ENCODE measurements at regions not wholly inside any gene's neighbourhood (a gene's known extent, or its start where the extent isn't known, plus 50 kb on each side); places are given as distances from the start of the nearest gene placed in this dataset.
"Not testable (repeated sequence)": the region's sequence is repeated elsewhere in the genome, so short reads cannot be mapped to it uniquely, and the experiment has no call there.

DNA sequence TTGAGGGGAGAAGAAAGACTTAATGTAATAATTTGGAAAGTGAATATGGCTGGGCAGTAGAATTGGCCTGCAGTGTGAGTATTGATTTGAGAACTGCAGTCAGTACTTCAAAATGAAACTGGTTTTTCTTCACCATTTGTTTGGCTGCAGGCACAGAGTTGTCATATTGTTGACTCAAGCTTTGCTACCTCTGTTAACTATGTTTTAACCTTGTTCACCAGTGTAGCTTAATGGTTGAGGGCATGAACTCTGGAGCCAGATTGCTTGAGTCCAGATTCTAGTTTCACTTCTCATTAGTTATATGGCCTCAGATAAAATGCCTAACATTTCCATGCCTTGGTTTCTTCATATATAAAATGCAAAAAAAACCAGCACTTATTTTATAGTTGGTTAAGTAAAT is 64.1 kb downstream of the CFAP44 start:
- no peak for DNase-seq

DNA sequence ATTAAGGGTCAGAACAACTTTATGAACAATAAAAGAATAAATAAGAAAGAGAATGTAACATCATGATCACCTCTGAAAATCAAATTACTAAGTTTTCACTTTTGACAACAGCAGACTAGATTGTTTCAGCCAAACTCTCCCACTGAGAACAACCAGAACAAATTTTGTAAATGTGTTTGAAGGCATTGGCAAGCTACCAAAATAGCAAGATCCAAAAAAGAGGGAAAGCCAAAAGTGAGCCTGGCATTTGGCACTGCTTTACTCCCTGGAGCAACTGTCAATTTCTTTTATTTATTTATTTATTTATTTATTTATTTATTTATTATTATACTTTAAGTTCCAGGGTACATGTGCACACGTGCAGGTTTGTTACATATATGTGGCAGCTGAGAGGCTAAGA is 67.2 kb downstream of the CFAP44 start:
- DNase-seq, result no peak

DNA sequence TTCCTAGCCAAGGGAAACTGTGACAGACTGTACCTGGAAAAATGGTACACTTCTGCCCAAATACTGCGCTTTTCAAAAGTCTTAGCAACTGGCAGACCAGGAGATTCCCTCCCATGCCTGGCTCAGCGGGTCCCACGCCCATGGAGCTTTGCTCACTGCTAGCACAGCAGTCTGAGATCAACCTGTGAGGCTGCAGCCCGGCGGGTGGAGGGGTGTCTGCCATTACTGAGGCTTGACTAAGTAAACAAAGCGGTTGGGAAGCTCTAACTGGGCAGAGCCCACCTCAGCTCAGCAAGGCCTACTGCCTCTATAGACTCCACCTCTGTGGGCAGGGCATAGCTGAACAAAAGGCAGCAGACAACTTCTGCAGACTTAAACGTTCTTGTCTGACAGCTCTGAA is 74.5 kb downstream of the CFAP44 start:
- DNase-seq, result not testable (repeated sequence)

DNA sequence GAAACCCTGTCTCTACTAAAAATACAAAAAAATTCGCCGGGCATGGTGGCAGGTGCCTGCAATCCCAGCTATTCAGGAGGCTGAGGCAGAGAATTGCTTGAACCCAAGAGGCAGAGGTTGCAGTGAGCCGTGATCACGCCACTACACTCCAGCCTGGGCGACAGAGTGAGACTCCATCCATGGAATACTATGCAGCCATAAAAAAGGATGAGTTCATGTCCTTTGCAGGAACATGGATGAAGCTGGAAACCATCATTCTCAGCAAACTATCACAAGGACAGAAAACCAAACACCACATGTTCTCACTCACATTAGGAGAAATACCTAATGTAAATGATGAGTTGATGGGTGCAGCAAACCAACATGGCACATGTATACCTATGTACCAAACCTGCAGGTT is 86.0 kb downstream of the CFAP44 start:
- not testable (repeated sequence) for DNase-seq

DNA sequence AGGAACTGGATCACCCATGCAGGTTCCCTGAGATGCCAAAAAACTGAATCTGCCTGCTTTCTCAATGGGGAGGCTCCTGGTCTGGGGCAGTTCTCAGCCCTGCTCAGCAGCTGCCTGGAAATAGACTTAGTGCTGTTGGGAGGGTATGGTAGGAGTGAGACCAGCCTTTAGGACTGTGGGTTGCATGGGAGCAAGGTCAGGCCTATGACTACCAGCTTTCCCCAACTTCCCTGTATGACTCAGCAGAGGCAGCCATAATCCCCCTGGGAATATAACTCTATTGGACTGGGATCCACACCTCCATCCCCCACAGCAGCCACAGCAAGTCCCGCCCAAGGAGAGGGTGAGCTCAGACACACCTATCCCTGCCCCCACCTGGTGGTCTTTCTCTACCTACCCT is 87.0 kb downstream of the CFAP44 start:
- peak; percentile 18 for DNase-seq

DNA sequence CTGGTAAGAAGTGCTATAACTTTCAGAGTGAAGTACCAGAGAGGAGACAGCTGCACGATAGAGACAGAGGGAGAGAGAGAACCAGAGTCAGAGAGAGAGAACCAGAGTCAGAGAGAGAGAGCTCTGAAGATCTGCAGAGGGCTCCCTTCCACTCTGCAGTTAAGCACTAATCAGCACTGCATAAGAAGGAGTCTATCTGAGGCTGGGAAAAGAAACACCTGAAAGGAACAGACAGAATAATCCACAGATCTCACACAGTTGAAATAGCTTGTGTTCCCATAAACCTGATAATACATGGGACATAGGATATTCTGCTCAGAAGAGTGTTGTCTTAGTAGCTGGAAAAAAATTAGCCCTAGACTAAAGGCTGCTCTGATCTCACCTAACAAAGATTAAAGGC is 87.6 kb downstream of the CFAP44 start:
- no peak for DNase-seq

DNA sequence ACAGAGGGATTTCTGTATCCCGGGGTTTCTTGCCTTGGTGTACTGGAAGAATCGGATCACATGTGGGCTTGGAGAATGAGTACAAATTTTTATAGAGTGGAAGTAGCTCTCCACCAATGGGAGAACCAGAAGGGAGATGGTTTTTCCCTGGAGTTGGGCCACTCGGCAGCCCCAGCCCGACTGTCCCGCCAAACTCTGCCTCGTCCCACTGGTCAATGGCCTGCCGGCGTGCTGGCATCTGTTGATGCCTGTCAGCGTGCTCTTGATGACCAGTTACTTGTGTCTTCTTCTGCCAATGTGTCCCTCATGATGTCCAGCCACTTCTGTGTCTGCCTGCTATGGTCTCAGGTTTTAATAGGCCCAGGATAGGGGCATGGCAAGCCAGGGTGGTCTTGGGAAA is 100.5 kb downstream of the CFAP44 start:
- no peak for DNase-seq

DNA sequence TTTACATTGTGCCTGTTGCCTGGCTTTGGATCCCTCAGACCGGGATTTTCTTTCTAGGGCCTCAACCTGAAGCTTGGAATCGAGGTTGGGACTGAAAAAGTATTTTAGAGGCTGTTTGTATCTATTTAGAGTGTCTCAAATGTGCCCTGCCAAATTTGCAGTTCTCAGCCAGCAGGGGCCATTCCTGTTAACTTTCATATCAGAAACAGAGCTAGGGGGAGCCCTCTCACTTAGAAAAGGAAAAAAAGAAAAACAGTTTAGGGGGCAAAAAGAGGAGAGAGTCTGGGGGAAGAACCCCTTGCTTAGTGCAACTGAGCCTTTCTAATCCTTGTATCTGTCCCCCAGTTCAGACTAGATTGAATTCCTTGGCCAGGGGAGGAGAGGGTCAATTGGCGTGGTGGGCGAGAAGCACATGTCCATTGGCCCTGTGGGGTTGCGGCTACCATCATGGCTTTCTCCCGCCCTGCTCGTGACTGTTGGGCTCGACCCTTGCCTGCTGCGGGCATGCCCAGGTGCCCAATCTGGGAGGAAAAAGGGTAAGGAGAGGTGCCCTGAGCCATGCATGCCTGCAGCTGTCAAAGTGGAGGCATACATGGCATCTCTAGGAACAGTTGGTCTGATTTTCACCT is 101.6 kb downstream of the CFAP44 start:
- DNase-seq, result no peak

All from EL (cell line).